ENCODE measurements at regions not wholly inside any gene's neighbourhood (a gene's known extent, or its start where the extent isn't known, plus 50 kb on each side); places are given as distances from the start of the nearest gene placed in this dataset.

GRCh38 chr2:195356920-195357440 lies 300.0 kb upstream of the SLC39A10 start:
- DNase-seq (ENCODE audit: low read depth), result no peak
- TF ChIP-seq CTCF (conservative IDR thresholded peaks at IDR 0.05; ENCODE audit: low read depth, low read length), result no peak
- no peak overlapping the region for H3K4me3 ChIP-seq (ENCODE audit: low read depth, low read length)

- H3K4me3 ChIP-seq (ENCODE audit: low read depth, low read length), result no peak overlapping the region
- no peak for DNase-seq (ENCODE audit: low read depth)
- TF ChIP-seq CTCF (conservative IDR thresholded peaks at IDR 0.05; ENCODE audit: low read depth, low read length), result no peak
Observed at GRCh38 chr2:195356026-195356425, 301.0 kb upstream of the SLC39A10 start.

- TF ChIP-seq CTCF (conservative IDR thresholded peaks at IDR 0.05; ENCODE audit: low read depth, low read length), result no peak
- DNase-seq (ENCODE audit: low read depth), result no peak
- H3K4me3 ChIP-seq (ENCODE audit: low read depth, low read length), result no peak overlapping the region
Observed at GRCh38 chr2:195352581-195352980, 304.4 kb upstream of the SLC39A10 start.

- no peak overlapping the region for H3K4me3 ChIP-seq (ENCODE audit: low read depth, low read length)
- no peak for DNase-seq (ENCODE audit: low read depth)
- TF ChIP-seq CTCF (conservative IDR thresholded peaks at IDR 0.05; ENCODE audit: low read depth, low read length), result no peak
Observed at GRCh38 chr2:195343942-195344530, 313.0 kb upstream of the SLC39A10 start.

- H3K4me3 ChIP-seq (ENCODE audit: low read depth, low read length), result no peak overlapping the region
- no peak for DNase-seq (ENCODE audit: low read depth)
- no peak for TF ChIP-seq CTCF (conservative IDR thresholded peaks at IDR 0.05; ENCODE audit: low read depth, low read length)
Observed at GRCh38 chr2:195343540-195343939, 313.5 kb upstream of the SLC39A10 start.

GRCh38 chr2:195342061-195342460 lies 315.0 kb upstream of the SLC39A10 start:
- TF ChIP-seq CTCF (conservative IDR thresholded peaks at IDR 0.05; ENCODE audit: low read depth, low read length), result no peak
- DNase-seq (ENCODE audit: low read depth), result no peak
- H3K4me3 ChIP-seq (ENCODE audit: low read depth, low read length), result no peak overlapping the region

- TF ChIP-seq CTCF (conservative IDR thresholded peaks at IDR 0.05; ENCODE audit: low read depth, low read length), result no peak
- H3K4me3 ChIP-seq (ENCODE audit: low read depth, low read length), result no peak overlapping the region
Observed at GRCh38 chr2:195338856-195339255, 318.2 kb upstream of the SLC39A10 start.

More at GRCh38 chr2:195338856-195339255, 318.2 kb upstream of the SLC39A10 start:
- DNase-seq (ENCODE audit: low read depth), result no peak
